ENCODE measurements at regions not wholly inside any gene's neighbourhood (a gene's known extent, or its start where the extent isn't known, plus 50 kb on each side); places are given as distances from the start of the nearest gene placed in this dataset.

DNA sequence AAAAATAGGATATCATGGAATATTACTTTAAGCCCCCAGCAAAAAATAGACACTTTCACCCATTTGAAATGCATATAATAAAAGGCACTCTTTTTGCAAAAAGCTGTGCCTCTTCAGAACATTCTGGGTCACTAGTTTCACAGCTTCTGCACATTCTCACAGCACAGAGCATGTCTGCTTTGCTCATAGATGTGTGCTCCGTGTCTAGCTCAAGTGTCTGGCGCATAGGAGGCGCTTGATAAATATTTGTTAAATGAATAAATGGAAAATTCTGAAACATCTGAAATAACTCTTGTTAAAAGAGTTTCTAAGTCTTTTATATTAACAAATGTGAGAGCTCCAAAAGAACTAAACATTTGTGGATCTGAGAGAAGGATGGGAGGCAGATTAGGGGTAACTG, 275.2 kb downstream of the PTTG2 start:
- TF ChIP-seq POLR2A (IDR thresholded peaks at IDR 0.05; ENCODE audit: control extremely low read depth in 1 of 2, low read depth in 2 of 2, low read length in 2 of 2): no peak
- no peak for TF ChIP-seq EZH2 (IDR thresholded peaks at IDR 0.05; ENCODE audit: low read depth, low read length, severe bottlenecking)
- no peak for TF ChIP-seq CEBPB (IDR thresholded peaks at IDR 0.05; ENCODE audit: low read depth, low read length)
- TF ChIP-seq, protein P1, sequence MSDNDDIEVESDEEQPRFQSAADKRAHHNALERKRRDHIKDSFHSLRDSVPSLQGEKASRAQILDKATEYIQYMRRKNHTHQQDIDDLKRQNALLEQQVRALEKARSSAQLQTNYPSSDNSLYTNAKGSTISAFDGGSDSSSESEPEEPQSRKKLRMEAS (IDR thresholded peaks at IDR 0.05): no peak
- TF ChIP-seq NRF1 (IDR thresholded peaks at IDR 0.05; ENCODE audit: low read depth, low read length): no peak
- TF ChIP-seq SIN3A (conservative IDR thresholded peaks at IDR 0.05 in 1 of 2, IDR thresholded peaks at IDR 0.05 in 1 of 2; ENCODE audit: low read depth in 1 of 2, low read length in 2 of 2): no peak
- no peak for TF ChIP-seq RNF2 (IDR thresholded peaks at IDR 0.05; ENCODE audit: borderline replicate concordance, low read depth, low read length, missing control alignments, poor library complexity, severe bottlenecking)
- TF ChIP-seq, protein P2, sequence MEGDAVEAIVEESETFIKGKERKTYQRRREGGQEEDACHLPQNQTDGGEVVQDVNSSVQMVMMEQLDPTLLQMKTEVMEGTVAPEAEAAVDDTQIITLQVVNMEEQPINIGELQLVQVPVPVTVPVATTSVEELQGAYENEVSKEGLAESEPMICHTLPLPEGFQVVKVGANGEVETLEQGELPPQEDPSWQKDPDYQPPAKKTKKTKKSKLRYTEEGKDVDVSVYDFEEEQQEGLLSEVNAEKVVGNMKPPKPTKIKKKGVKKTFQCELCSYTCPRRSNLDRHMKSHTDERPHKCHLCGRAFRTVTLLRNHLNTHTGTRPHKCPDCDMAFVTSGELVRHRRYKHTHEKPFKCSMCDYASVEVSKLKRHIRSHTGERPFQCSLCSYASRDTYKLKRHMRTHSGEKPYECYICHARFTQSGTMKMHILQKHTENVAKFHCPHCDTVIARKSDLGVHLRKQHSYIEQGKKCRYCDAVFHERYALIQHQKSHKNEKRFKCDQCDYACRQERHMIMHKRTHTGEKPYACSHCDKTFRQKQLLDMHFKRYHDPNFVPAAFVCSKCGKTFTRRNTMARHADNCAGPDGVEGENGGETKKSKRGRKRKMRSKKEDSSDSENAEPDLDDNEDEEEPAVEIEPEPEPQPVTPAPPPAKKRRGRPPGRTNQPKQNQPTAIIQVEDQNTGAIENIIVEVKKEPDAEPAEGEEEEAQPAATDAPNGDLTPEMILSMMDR (IDR thresholded peaks at IDR 0.05; ENCODE audit: control extremely low read depth in 1 of 3, insufficient read depth in 1 of 3, low read depth in 1 of 3, low read length in 3 of 3): no peak
- no peak for TF ChIP-seq HDAC2 (IDR thresholded peaks at IDR 0.05; ENCODE audit: borderline replicate concordance in 1 of 2, low read depth in 2 of 2, low read length in 2 of 2)
- TF ChIP-seq RAD21 (IDR thresholded peaks at IDR 0.05 in 1 of 2, conservative IDR thresholded peaks at IDR 0.05 in 1 of 2; ENCODE audit: low read depth in 2 of 2, low read length in 2 of 2): no peak
